Osteoblast (primary cell): ENCODE measurements at regions not wholly inside any gene's neighbourhood (a gene's known extent, or its start where the extent isn't known, plus 50 kb on each side); places are given as distances from the start of the nearest gene placed in this dataset.
A peak's percentile ranks its signal among the peaks of the same experiment; 100 is the strongest.

Source experiments
- DNase-seq: peaks from one replicate; pipeline ENCODE4 v3.0.0; 2011; ENCODE audit warnings: low spot score, mixed read lengths; ENCODE audit not compliant: insufficient read length; ENCODE audit errors: missing footprints
- H2AFZ ChIP-seq: 2 replicates; pipeline ENCODE4 v1.6.0; 2011; ENCODE audit warnings: mild to moderate bottlenecking, low read length
- H3K27ac ChIP-seq: 2 replicates; pipeline ENCODE4 v1.5.1; 2011; ENCODE audit warnings: mild to moderate bottlenecking, low read depth, low read length, moderate library complexity
- H3K27me3 ChIP-seq: 2 replicates; pipeline ENCODE4 v1.6.0; 2012; ENCODE audit warnings: mild to moderate bottlenecking, control low read depth, inconsistent platforms, low read length, moderate library complexity; ENCODE audit not compliant: insufficient read depth
- H3K36me3 ChIP-seq: 2 replicates; pipeline ENCODE4 v1.5.1; 2011; ENCODE audit warnings: mild to moderate bottlenecking, low read length, control low read depth, moderate library complexity; ENCODE audit not compliant: insufficient read depth
- H3K4me1 ChIP-seq: 2 replicates; pipeline ENCODE4 v1.5.1; 2011; ENCODE audit warnings: mild to moderate bottlenecking, low read length, control low read depth, moderate library complexity; ENCODE audit not compliant: insufficient read depth
- H3K4me2 ChIP-seq: 2 replicates; pipeline ENCODE4 v1.6.0; 2011; ENCODE audit warnings: mild to moderate bottlenecking, low read length; ENCODE audit not compliant: insufficient read depth
- H3K4me3 ChIP-seq: fragments of 200-600 bp; sonication (generic); 3 replicates; pipeline ENCODE4 v1.5.1; 2012; ENCODE audit warnings: mild to moderate bottlenecking, low read length, inconsistent platforms; ENCODE audit not compliant: insufficient read depth
- H3K79me2 ChIP-seq: 2 replicates; pipeline ENCODE4 v1.6.0; 2012; ENCODE audit warnings: mild to moderate bottlenecking, low read length, control low read depth, inconsistent platforms; ENCODE audit not compliant: insufficient read depth
- H3K9me3 ChIP-seq: 2 replicates; pipeline ENCODE4 v1.5.1; 2011; ENCODE audit warnings: low read depth, low read length, control low read depth
- H4K20me1 ChIP-seq: 2 replicates; pipeline ENCODE4 v1.6.0; 2012; ENCODE audit warnings: mild to moderate bottlenecking, low read length, control low read depth; ENCODE audit not compliant: insufficient read depth
- TF ChIP-seq, protein P1 (sequence below): IDR thresholded peaks from 2 replicates; pipeline ENCODE4 v1.5.1; 2011; ENCODE audit warnings: mild to moderate bottlenecking, low read depth, low read length, moderate library complexity; ENCODE audit errors: extremely low read depth

DNA sequence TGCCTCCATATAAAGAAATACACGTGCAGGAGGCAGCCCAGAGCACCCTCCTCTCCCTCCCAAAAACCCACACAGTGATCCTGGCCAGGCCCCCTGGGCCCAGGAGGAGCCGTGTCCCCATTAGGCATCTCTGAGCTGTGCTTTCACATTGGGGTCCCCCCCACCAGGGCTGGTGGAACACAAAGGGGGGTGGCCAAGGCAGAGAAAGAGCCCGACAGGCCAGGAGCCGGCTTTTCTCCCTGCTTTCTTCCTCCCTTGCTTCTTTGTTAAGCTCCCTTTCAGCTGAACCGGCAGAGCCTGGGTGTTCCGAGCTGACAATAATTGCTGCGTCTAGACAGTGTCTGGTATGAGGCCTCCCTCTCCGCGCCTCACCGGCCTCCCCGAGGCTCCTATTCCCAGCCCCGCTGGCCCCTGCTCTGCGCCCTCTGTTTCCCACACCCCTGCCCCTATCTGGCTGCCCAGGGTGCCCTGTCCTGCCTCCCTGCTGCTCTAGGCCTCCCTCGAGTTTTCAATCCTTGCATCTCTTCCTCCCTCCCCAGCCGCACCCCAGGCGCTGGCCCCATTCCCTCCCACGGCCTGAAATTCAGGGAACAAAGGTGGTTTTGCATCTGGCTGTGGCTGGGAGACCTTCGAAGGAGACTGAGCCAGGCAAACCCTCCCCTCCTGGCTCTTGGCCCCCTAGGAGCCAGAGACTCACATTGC is 120.6 kb downstream of the C9orf50 start:
- peak overlapping the region; percentile 61 for H3K27ac ChIP-seq
- H3K4me1 ChIP-seq: peaks cover 31% of the 10 kb centered on the region
- peaks cover 7% of the 10 kb centered on the region for H3K79me2 ChIP-seq
- H4K20me1 ChIP-seq: no peaks in the 10 kb centered on the region
- no peak overlapping the region for H3K4me3 ChIP-seq
- H3K4me2 ChIP-seq: no peak overlapping the region
- no peaks in the 10 kb centered on the region for H3K27me3 ChIP-seq
- H2AFZ ChIP-seq: no peak overlapping the region
- TF ChIP-seq, protein P1, sequence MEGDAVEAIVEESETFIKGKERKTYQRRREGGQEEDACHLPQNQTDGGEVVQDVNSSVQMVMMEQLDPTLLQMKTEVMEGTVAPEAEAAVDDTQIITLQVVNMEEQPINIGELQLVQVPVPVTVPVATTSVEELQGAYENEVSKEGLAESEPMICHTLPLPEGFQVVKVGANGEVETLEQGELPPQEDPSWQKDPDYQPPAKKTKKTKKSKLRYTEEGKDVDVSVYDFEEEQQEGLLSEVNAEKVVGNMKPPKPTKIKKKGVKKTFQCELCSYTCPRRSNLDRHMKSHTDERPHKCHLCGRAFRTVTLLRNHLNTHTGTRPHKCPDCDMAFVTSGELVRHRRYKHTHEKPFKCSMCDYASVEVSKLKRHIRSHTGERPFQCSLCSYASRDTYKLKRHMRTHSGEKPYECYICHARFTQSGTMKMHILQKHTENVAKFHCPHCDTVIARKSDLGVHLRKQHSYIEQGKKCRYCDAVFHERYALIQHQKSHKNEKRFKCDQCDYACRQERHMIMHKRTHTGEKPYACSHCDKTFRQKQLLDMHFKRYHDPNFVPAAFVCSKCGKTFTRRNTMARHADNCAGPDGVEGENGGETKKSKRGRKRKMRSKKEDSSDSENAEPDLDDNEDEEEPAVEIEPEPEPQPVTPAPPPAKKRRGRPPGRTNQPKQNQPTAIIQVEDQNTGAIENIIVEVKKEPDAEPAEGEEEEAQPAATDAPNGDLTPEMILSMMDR: no peak
- peak; percentile 84 for DNase-seq
- peaks cover 6% of the 10 kb centered on the region for H3K36me3 ChIP-seq
- no peaks in the 10 kb centered on the region for H3K9me3 ChIP-seq

DNA sequence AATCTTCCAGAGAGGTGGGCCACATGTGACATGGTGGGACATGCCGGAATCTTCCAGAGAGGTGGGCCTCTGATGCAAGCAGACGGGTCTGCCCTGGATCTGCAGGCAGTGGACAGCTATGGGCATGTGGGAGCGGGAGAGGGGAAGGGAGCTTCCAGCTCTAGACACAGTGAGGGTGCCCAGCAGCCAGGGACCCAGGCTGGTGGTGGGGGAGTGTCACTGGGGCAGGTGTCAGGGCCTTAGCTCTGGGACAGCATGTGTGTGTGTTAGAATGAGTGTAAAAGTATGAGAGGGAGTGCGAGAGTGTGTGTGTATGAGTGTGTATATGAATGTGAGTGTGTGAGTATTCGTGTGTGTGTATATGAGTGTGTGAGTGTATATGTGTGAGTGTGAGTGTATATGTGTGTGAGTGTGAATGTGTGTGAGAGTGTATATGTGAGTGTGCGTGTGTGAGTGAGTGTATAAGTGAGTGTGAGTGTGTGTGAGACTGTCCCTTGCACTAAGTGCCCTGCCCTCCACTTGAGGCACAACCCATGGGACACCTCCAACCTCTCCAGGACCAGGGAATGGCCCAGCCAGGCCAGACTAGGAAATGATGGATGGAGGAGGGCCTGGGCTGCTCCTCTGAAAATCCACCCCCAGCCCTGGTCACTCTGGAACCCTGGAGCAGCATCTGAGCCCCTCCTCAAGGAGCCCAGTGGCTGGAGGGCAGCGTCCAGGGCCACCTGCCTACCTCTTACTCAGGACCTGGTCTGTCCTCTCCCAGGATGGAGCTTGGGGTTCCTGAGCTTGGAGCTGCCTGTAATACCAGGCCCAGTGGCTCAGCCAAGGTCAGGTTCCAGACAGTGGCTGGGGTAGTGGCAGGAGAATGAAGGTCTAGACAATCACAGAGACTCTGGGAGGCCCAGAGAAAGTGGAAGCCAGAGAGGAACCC is 122.2 kb downstream of the C9orf50 start:
- peak overlapping the region; percentile 80 for H3K4me2 ChIP-seq
- H3K4me1 ChIP-seq: peaks cover 36% of the 10 kb centered on the region
- H3K79me2 ChIP-seq: peaks cover 7% of the 10 kb centered on the region
- no peaks in the 10 kb centered on the region for H3K9me3 ChIP-seq
- H3K4me3 ChIP-seq: peak overlapping the region; percentile 77
- TF ChIP-seq, protein P1: no peak
- H3K36me3 ChIP-seq: peaks cover 6% of the 10 kb centered on the region
- peak overlapping the region; percentile 88 for H3K27ac ChIP-seq
- no peak overlapping the region for H2AFZ ChIP-seq
- no peaks in the 10 kb centered on the region for H4K20me1 ChIP-seq
- peak; percentile 74 for DNase-seq
- no peaks in the 10 kb centered on the region for H3K27me3 ChIP-seq

DNA sequence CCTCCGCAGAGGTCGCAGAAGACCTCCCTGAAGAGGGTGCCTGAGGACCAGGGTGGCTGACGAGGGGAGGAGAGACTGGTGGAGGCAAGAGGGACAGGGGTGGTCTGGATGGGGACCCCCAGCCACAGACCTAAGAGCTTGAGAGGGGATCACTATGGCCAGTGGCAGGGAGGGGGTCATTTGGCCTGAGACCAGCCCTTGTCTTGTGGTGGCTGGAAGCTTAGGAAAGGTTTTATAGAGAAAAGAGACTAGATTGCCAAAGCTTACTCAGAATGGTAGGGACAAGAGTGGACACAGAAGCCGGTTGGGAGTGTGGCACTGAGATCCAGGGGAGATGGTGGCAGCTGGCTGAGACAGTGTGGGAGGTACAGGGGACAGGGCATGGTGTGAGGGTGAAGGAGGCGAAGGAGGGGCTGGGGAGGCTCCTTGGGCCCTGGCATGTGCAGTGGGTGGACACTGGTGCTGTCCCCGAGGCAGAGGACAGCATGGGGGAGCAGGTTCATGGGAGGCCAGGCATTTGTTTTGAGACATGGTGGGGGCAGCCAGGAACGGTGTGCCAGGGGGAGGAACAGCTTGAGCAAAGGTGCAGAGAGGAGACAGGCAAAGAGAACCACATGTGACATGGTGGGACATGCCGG is 123.0 kb downstream of the C9orf50 start:
- Histone ChIP-seq H3K27ac (peak overlapping the region; percentile 88), H3K4me2 (peak overlapping the region; percentile 80), H3K4me3 (peak overlapping the region; percentile 77), H4K20me1 (no peaks in the 10 kb centered on the region), H3K36me3 (peaks cover 6% of the 10 kb centered on the region), H3K27me3 (no peaks in the 10 kb centered on the region), H3K9me3 (no peaks in the 10 kb centered on the region), H3K4me1 (peaks cover 36% of the 10 kb centered on the region), H2AFZ (no peak overlapping the region), H3K79me2 (peaks cover 7% of the 10 kb centered on the region)
- TF ChIP-seq, protein P1: no peak
- DNase-seq: peak; percentile 85
